H9 (cell line): ENCODE measurements at regions not wholly inside any gene's neighbourhood (a gene's known extent, or its start where the extent isn't known, plus 50 kb on each side); places are given as distances from the start of the nearest gene placed in this dataset.

Experiments
- DNase-seq: peaks from one replicate; pipeline ENCODE4 v3.0.0-alpha.2; 2017
- H2AFZ ChIP-seq: one replicate; pipeline ENCODE4 v1.6.1; 2013; ENCODE audit warnings: mild to moderate bottlenecking, low read length, control low read depth, moderate library complexity
- H2AK5ac ChIP-seq: 2 replicates; pipeline ENCODE4 v1.6.1; 2013; ENCODE audit warnings: low read length, control low read depth, mixed read lengths; ENCODE audit not compliant: insufficient read length
- H2BK120ac ChIP-seq: one replicate; pipeline ENCODE4 v1.6.1; 2013; ENCODE audit warnings: low read depth, mild to moderate bottlenecking, low read length, control low read depth, inconsistent platforms; ENCODE audit not compliant: poor library complexity, severe bottlenecking
- H2BK12ac ChIP-seq: 2 replicates; pipeline ENCODE4 v1.6.1; 2013; ENCODE audit warnings: low read length, control low read depth, mixed read lengths, low read depth; ENCODE audit not compliant: insufficient read length
- H2BK15ac ChIP-seq: 2 replicates; pipeline ENCODE4 v1.6.1; 2013; ENCODE audit warnings: low read depth, low read length, control low read depth
- H2BK20ac ChIP-seq: one replicate; pipeline ENCODE4 v1.6.1; 2013; ENCODE audit warnings: low read depth, mild to moderate bottlenecking, low read length, control low read depth, inconsistent platforms; ENCODE audit not compliant: poor library complexity, severe bottlenecking
- H2BK5ac ChIP-seq: 2 replicates; pipeline ENCODE4 v1.6.1; 2013; ENCODE audit warnings: low read length, control low read depth, mixed read lengths; ENCODE audit not compliant: insufficient read length
- H3K14ac ChIP-seq: 2 replicates; pipeline ENCODE4 v1.6.1; 2013; ENCODE audit warnings: low read length, control low read depth; ENCODE audit not compliant: insufficient read depth
- H3K18ac ChIP-seq: 2 replicates; pipeline ENCODE4 v1.6.1; 2013; ENCODE audit warnings: low read depth, mild to moderate bottlenecking, mixed read lengths, low read length, control low read depth; ENCODE audit not compliant: insufficient read length
- H3K23ac ChIP-seq: 2 replicates; pipeline ENCODE4 v1.6.1; 2013; ENCODE audit warnings: low read length, control low read depth, mixed read lengths, low read depth; ENCODE audit not compliant: insufficient read length
- H3K23me2 ChIP-seq: 2 replicates; pipeline ENCODE4 v1.6.1; 2013; ENCODE audit warnings: low read depth, mild to moderate bottlenecking, mixed read lengths, low read length, control low read depth; ENCODE audit not compliant: insufficient read length, poor library complexity, severe bottlenecking
- H3K27ac ChIP-seq: 2 replicates; pipeline ENCODE4 v1.5.1; 2013; ENCODE audit warnings: low read length, control low read depth, mixed read lengths, low read depth; ENCODE audit not compliant: insufficient read length
- H3K27me3 ChIP-seq: 2 replicates; pipeline ENCODE4 v1.6.1; 2013; ENCODE audit warnings: low read length, control low read depth, inconsistent platforms; ENCODE audit not compliant: insufficient read depth
- H3K4ac ChIP-seq: 2 replicates; pipeline ENCODE4 v1.6.1; 2013; ENCODE audit warnings: low read depth, mild to moderate bottlenecking, control low read depth, inconsistent platforms, low read length, moderate library complexity
- H3K4me1 ChIP-seq: 2 replicates; pipeline ENCODE4 v1.6.1; 2013; ENCODE audit warnings: low read length, control low read depth, inconsistent platforms; ENCODE audit not compliant: insufficient read depth
- H3K4me2 ChIP-seq: 2 replicates; pipeline ENCODE4 v1.6.1; 2013; ENCODE audit warnings: low read length, control low read depth, mixed read lengths; ENCODE audit not compliant: insufficient read length, insufficient read depth
- H3K56ac ChIP-seq: 2 replicates; pipeline ENCODE4 v1.6.1; 2013; ENCODE audit warnings: low read depth, mild to moderate bottlenecking, mixed read lengths, low read length, control low read depth; ENCODE audit not compliant: insufficient read length
- H3K79me1 ChIP-seq: 2 replicates; pipeline ENCODE4 v1.6.1; 2013; ENCODE audit warnings: low read depth, mild to moderate bottlenecking, moderate library complexity, low read length, control low read depth, inconsistent platforms; ENCODE audit not compliant: insufficient read depth, poor library complexity, severe bottlenecking
- H3K79me2 ChIP-seq: 2 replicates; pipeline ENCODE4 v1.6.1; 2013; ENCODE audit warnings: low read length, control low read depth, inconsistent platforms; ENCODE audit not compliant: insufficient read depth
- H3K9ac ChIP-seq: 2 replicates; pipeline ENCODE4 v1.6.1; 2013; ENCODE audit warnings: low read length, control low read depth, mixed read lengths; ENCODE audit not compliant: insufficient read length; ENCODE audit errors: extremely low read depth
- H3K9me3 ChIP-seq: one replicate; pipeline ENCODE4 v1.6.1; 2013; ENCODE audit warnings: low read depth, low read length, inconsistent platforms; ENCODE audit not compliant: control insufficient read depth
- H3T11ph ChIP-seq: one replicate; pipeline ENCODE4 v1.6.1; 2013; ENCODE audit warnings: mild to moderate bottlenecking, low read length, control low read depth, inconsistent platforms
- H4K20me1 ChIP-seq: one replicate; pipeline ENCODE4 v1.6.1; 2013; ENCODE audit not compliant: control insufficient read depth, insufficient read length, insufficient read depth
- H4K5ac ChIP-seq: 2 replicates; pipeline ENCODE4 v1.6.1; 2013; ENCODE audit warnings: low read depth, mild to moderate bottlenecking, mixed read lengths, low read length, control low read depth; ENCODE audit not compliant: insufficient read length
- H4K8ac ChIP-seq: replicated peaks from 2 replicates; pipeline ENCODE4 v1.6.1; 2013; ENCODE audit warnings: low read length, control low read depth, mixed read lengths, low read depth; ENCODE audit not compliant: insufficient read length
- H4K91ac ChIP-seq: 2 replicates; pipeline ENCODE4 v1.6.1; 2013; ENCODE audit warnings: low read depth, mild to moderate bottlenecking, moderate library complexity, mixed read lengths, low read length, control low read depth; ENCODE audit not compliant: insufficient read length
- H3K27ac Mint-ChIP-seq, 3 experiments: 2 replicates in 2 of 3; 3 replicates in 1 of 3; pipeline ENCODE4 v1.8.0; 2020 to 2021; ENCODE audit warnings: mixed read lengths in 3 of 3, mild to moderate bottlenecking in 1 of 3, moderate library complexity in 1 of 3
- H3K27me3 Mint-ChIP-seq: 2 replicates; pipeline ENCODE4 v1.8.0; 2021; ENCODE audit warnings: low read depth, mild to moderate bottlenecking, moderate library complexity, mixed read lengths
- H3K36me3 Mint-ChIP-seq, 3 experiments: 2 replicates in 2 of 3; 3 replicates in 1 of 3; pipeline ENCODE4 v1.8.0; 2020 to 2021; ENCODE audit warnings: low read depth in 3 of 3, mixed read lengths in 3 of 3; ENCODE audit not compliant: insufficient read depth in 1 of 3
- H3K4me1 Mint-ChIP-seq, 2 experiments: 2 replicates each; pipeline ENCODE4 v1.8.0; 2020; ENCODE audit warnings: mixed read lengths in 2 of 2
- H3K4me3 Mint-ChIP-seq, 2 experiments: 2 replicates in 1 of 2; 3 replicates in 1 of 2; pipeline ENCODE4 v1.8.0; 2020 to 2021; ENCODE audit warnings: mild to moderate bottlenecking in 2 of 2, mixed read lengths in 2 of 2, moderate library complexity in 1 of 2
- H3K9me3 Mint-ChIP-seq, 2 experiments: 2 replicates in 1 of 2; 3 replicates in 1 of 2; pipeline ENCODE4 v1.8.0; 2020; ENCODE audit warnings: mild to moderate bottlenecking in 2 of 2, mixed read lengths in 2 of 2, moderate library complexity in 1 of 2
- CTCF ChIP-seq: fragments of 200-600 bp; sonication (generic); conservative IDR thresholded peaks from 3 replicates; pipeline ENCODE4 v1.8.0; 2021; ENCODE audit warnings: antibody characterized with exemption, mild to moderate bottlenecking
- WGBS: extraction: QIAGEN DNeasy Blood & Tissue Kit; methylation state at CpG from one replicate; pipeline ENCODE4 v1.1.7; 2013; ENCODE audit warnings: missing lambda C conversion rate, low lambda C conversion rate, mixed read lengths; ENCODE audit not compliant: insufficient read length; ENCODE audit errors: extremely low coverage; 5-methylcytosine and 5-hydroxymethylcytosine counted together

- Mint-ChIP-seq H3K9me3 (no peaks in the 10 kb centered on the region), H3K4me3 (no peak overlapping the region; a peak in 1 of 5 replicates), H3K27ac (no peak overlapping the region), H3K36me3 (peaks cover 0 to 9% (median 8%) of the 10 kb centered on the region in 3 experiments; a peak in 5 of 7 replicates), H3K27me3 (no peaks in the 10 kb centered on the region), H3K4me1 (peaks cover 50% of the 10 kb centered on the region in 2 experiments)
- no peak overlapping the region for H3K4ac ChIP-seq
- DNase-seq = no peak
- no peak for TF ChIP-seq CTCF
- H3K18ac ChIP-seq = no peak overlapping the region
- peaks cover 15% of the 10 kb centered on the region for H3K4me1 ChIP-seq
- no peaks in the 10 kb centered on the region for H3K9me3 ChIP-seq
- H4K20me1 ChIP-seq = no peaks in the 10 kb centered on the region
- no peaks in the 10 kb centered on the region for H3K79me2 ChIP-seq
- H2BK15ac ChIP-seq = no peak overlapping the region
- H2BK12ac ChIP-seq = no peak overlapping the region
- no peak overlapping the region for H2AFZ ChIP-seq
- H2BK5ac ChIP-seq = no peak overlapping the region
- no peak overlapping the region for H3K4me2 ChIP-seq
- H4K8ac ChIP-seq = no peak overlapping the region
- no peak overlapping the region for H3K23ac ChIP-seq
- H4K5ac ChIP-seq = no peak overlapping the region
- no peak overlapping the region for H3K56ac ChIP-seq
- H3K23me2 ChIP-seq = no peaks in the 10 kb centered on the region
- H2BK120ac ChIP-seq = no peak overlapping the region
- H3K14ac ChIP-seq = no peak overlapping the region
- WGBS = no CpG with 5 or more reads among the region's 3 CpGs
- H3T11ph ChIP-seq = no peak overlapping the region
- H2AK5ac ChIP-seq = no peak overlapping the region
- no peak overlapping the region for H3K9ac ChIP-seq
- H3K79me1 ChIP-seq = no peaks in the 10 kb centered on the region
- H2BK20ac ChIP-seq = no peak overlapping the region
- H3K27ac ChIP-seq = no peak overlapping the region
- H3K27me3 ChIP-seq = no peaks in the 10 kb centered on the region
- H4K91ac ChIP-seq = no peak overlapping the region
These were observed 76.7 kb upstream of the IGSF1 start for GRCh38 chrX:131365766-131366165.
